T-helper 1 cell treated with Interleukin-12 subunit alpha and Interleukin-12 subunit beta and Interleukin-4 antibody, amounts not matched to agents 30 μg/mL and 1 μg/mL, for 36 hours (primary cell): ENCODE measurements at regions not wholly inside any gene's neighbourhood (a gene's known extent, or its start where the extent isn't known, plus 50 kb on each side); places are given as distances from the start of the nearest gene placed in this dataset.
"Not testable (repeated sequence)": the region's sequence is repeated elsewhere in the genome, so short reads cannot be mapped to it uniquely, and the experiment has no call there.

Source experiments
- H3K27ac Mint-ChIP-seq: one replicate; pipeline ENCODE4 v1.8.0; 2021; ENCODE audit warnings: mild to moderate bottlenecking, mixed read lengths
- H3K27me3 Mint-ChIP-seq: one replicate; pipeline ENCODE4 v1.8.0; 2021; ENCODE audit warnings: low read depth, mixed read lengths
- H3K36me3 Mint-ChIP-seq: one replicate; pipeline ENCODE4 v1.8.0; 2021; ENCODE audit warnings: low read depth, mixed read lengths
- H3K4me1 Mint-ChIP-seq: one replicate; pipeline ENCODE4 v1.8.0; 2021; ENCODE audit warnings: low read depth, mixed read lengths
- H3K4me3 Mint-ChIP-seq: one replicate; pipeline ENCODE4 v1.8.0; 2021; ENCODE audit warnings: mild to moderate bottlenecking, moderate library complexity, mixed read lengths
- H3K9me3 Mint-ChIP-seq: one replicate; pipeline ENCODE4 v1.8.0; 2021; ENCODE audit warnings: mixed read lengths

- no peaks in the 10 kb centered on the region for H3K4me1 Mint-ChIP-seq
- no peaks in the 10 kb centered on the region for H3K36me3 Mint-ChIP-seq
- H3K4me3 Mint-ChIP-seq: no peak overlapping the region
- H3K27me3 Mint-ChIP-seq: peaks cover 29% of the 10 kb centered on the region
- H3K9me3 Mint-ChIP-seq: peaks cover 7% of the 10 kb centered on the region
- no peak overlapping the region for H3K27ac Mint-ChIP-seq
Observed at GRCh38 chr14:52146504-52146903, 77.6 kb upstream of the NID2 start.

- H3K36me3 Mint-ChIP-seq, H3K4me3 Mint-ChIP-seq: not testable (repeated sequence)
Observed at GRCh38 chr14:52144099-52144498, 75.2 kb upstream of the NID2 start.

GRCh38 chr14:52142504-52142903, 73.6 kb upstream of the NID2 start:
- H3K36me3 Mint-ChIP-seq: no peaks in the 10 kb centered on the region
- H3K27ac Mint-ChIP-seq: no peak overlapping the region
- H3K4me1 Mint-ChIP-seq: no peaks in the 10 kb centered on the region
- peaks cover 7% of the 10 kb centered on the region for H3K9me3 Mint-ChIP-seq
- H3K27me3 Mint-ChIP-seq: peaks cover 5% of the 10 kb centered on the region
- no peak overlapping the region for H3K4me3 Mint-ChIP-seq

More at GRCh38 chr14:52144099-52144498, 75.2 kb upstream of the NID2 start:
- not testable (repeated sequence) for H3K9me3 Mint-ChIP-seq, H3K4me1 Mint-ChIP-seq, H3K27ac Mint-ChIP-seq
- H3K27me3 Mint-ChIP-seq: peaks cover 16% of the 10 kb centered on the region

GRCh38 chr14:52131640-52132320, 62.9 kb upstream of the NID2 start:
- H3K9me3 Mint-ChIP-seq: peaks cover 11% of the 10 kb centered on the region
- no peak overlapping the region for H3K4me3 Mint-ChIP-seq
- H3K36me3 Mint-ChIP-seq: no peaks in the 10 kb centered on the region
- H3K27ac Mint-ChIP-seq: no peak overlapping the region
- peaks cover 4% of the 10 kb centered on the region for H3K27me3 Mint-ChIP-seq
- H3K4me1 Mint-ChIP-seq: no peaks in the 10 kb centered on the region

GRCh38 chr14:52129721-52130120, 60.9 kb upstream of the NID2 start:
- Mint-ChIP-seq H3K27ac (no peak overlapping the region), H3K36me3 (no peaks in the 10 kb centered on the region), H3K9me3 (peaks cover 1% of the 10 kb centered on the region), H3K4me3 (no peak overlapping the region), H3K27me3 (peaks cover 7% of the 10 kb centered on the region), H3K4me1 (peaks cover 9% of the 10 kb centered on the region)

GRCh38 chr14:52125885-52126284, 57.0 kb upstream of the NID2 start:
- H3K4me3 Mint-ChIP-seq: no peak overlapping the region
- no peaks in the 10 kb centered on the region for H3K36me3 Mint-ChIP-seq
- peaks cover 10% of the 10 kb centered on the region for H3K27me3 Mint-ChIP-seq
- peaks cover 9% of the 10 kb centered on the region for H3K4me1 Mint-ChIP-seq
- no peaks in the 10 kb centered on the region for H3K9me3 Mint-ChIP-seq
- no peak overlapping the region for H3K27ac Mint-ChIP-seq

GRCh38 chr14:52124791-52125684, 56.2 kb upstream of the NID2 start:
- Mint-ChIP-seq H3K27me3 (peaks cover 10% of the 10 kb centered on the region), H3K4me3 (no peak overlapping the region), H3K27ac (no peak overlapping the region), H3K9me3 (no peaks in the 10 kb centered on the region), H3K4me1 (peaks cover 9% of the 10 kb centered on the region), H3K36me3 (no peaks in the 10 kb centered on the region)

- H3K9me3 Mint-ChIP-seq, H3K4me1 Mint-ChIP-seq, H3K36me3 Mint-ChIP-seq, H3K27ac Mint-ChIP-seq, H3K4me3 Mint-ChIP-seq: not testable (repeated sequence)
- peaks cover 15% of the 10 kb centered on the region for H3K27me3 Mint-ChIP-seq
Observed at GRCh38 chr14:52122163-52122562, 53.3 kb upstream of the NID2 start.

GRCh38 chr14:52121441-52121840, 52.6 kb upstream of the NID2 start:
- Mint-ChIP-seq H3K36me3 (no peaks in the 10 kb centered on the region), H3K4me3 (no peak overlapping the region), H3K9me3 (no peaks in the 10 kb centered on the region), H3K27ac (no peak overlapping the region), H3K27me3 (peaks cover 16% of the 10 kb centered on the region), H3K4me1 (peaks cover 9% of the 10 kb centered on the region)

GRCh38 chr14:52119030-52119429, 50.2 kb upstream of the NID2 start:
- peaks cover 10% of the 10 kb centered on the region for H3K27me3 Mint-ChIP-seq
- H3K9me3 Mint-ChIP-seq: no peaks in the 10 kb centered on the region
- no peaks in the 10 kb centered on the region for H3K36me3 Mint-ChIP-seq
- no peak overlapping the region for H3K4me3 Mint-ChIP-seq
- H3K4me1 Mint-ChIP-seq: no peaks in the 10 kb centered on the region
- H3K27ac Mint-ChIP-seq: no peak overlapping the region
